ENCODE measurements at regions not wholly inside any gene's neighbourhood (a gene's known extent, or its start where the extent isn't known, plus 50 kb on each side); places are given as distances from the start of the nearest gene placed in this dataset.

DNA sequence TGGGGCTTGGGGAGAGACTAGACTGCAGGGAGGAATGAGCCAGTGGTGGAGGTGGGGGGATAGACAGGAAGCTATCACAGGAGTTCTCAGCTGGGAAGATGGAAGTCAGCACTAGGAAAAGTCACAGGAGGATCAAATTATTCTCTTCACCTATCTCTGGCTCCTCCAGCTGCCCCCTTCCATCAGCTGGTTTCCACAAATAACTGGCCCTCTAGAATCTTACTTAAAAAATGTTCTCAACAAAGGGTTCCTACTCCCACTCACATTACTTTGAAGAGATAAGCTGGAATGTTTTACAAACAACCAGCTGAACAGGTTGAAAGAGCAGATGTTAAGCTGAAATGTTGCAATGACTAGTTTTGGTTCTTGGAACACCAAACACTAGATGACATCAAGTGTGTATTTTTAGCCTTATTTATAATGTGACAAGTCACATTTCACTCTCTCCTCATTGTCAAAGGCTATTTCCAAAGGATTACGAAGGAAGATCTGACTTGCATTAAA lies 102.7 kb upstream of the AADACL2 start:
- Histone ChIP-seq H3K27ac (ENCODE audit: low read depth, low read length, poor library complexity, severe bottlenecking) (no peak overlapping the region), H3K36me3 (ENCODE audit: insufficient read depth, low read length, poor library complexity, severe bottlenecking) (no peaks in the 10 kb centered on the region), H3K4me3 (ENCODE audit: low read depth, low read length, poor library complexity, severe bottlenecking) (no peak overlapping the region), H3K4me1 (ENCODE audit: insufficient read depth, low read length, poor library complexity, severe bottlenecking) (peaks cover 10% of the 10 kb centered on the region), H3K27me3 (replicated peaks; ENCODE audit: insufficient read depth, low read depth, low read length, poor library complexity) (no peaks in the 10 kb centered on the region), H3K9me3 (ENCODE audit: low read depth, low read length, poor library complexity, severe bottlenecking) (no peaks in the 10 kb centered on the region)
- intact Hi-C loops (cut with micrococcal nuclease; ENCODE audit: unreplicated experiment): no loop called here
- ChIA-PET POLR2A (ENCODE audit: low non-redundant PET) (no interaction called here), CTCF (no interaction called here)
- no TSS peak for BruUV-seq (replicated peaks)
- TF ChIP-seq, protein P1, sequence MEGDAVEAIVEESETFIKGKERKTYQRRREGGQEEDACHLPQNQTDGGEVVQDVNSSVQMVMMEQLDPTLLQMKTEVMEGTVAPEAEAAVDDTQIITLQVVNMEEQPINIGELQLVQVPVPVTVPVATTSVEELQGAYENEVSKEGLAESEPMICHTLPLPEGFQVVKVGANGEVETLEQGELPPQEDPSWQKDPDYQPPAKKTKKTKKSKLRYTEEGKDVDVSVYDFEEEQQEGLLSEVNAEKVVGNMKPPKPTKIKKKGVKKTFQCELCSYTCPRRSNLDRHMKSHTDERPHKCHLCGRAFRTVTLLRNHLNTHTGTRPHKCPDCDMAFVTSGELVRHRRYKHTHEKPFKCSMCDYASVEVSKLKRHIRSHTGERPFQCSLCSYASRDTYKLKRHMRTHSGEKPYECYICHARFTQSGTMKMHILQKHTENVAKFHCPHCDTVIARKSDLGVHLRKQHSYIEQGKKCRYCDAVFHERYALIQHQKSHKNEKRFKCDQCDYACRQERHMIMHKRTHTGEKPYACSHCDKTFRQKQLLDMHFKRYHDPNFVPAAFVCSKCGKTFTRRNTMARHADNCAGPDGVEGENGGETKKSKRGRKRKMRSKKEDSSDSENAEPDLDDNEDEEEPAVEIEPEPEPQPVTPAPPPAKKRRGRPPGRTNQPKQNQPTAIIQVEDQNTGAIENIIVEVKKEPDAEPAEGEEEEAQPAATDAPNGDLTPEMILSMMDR (conservative IDR thresholded peaks at IDR 0.05; ENCODE audit: low read depth, low read length): no peak
- TF ChIP-seq EZH2 (IDR thresholded peaks at IDR 0.05; ENCODE audit: borderline replicate concordance, low read depth, low read length, poor library complexity, severe bottlenecking): no peak
- DNase-seq (ENCODE audit: low spot score): peak; percentile 23

DNA sequence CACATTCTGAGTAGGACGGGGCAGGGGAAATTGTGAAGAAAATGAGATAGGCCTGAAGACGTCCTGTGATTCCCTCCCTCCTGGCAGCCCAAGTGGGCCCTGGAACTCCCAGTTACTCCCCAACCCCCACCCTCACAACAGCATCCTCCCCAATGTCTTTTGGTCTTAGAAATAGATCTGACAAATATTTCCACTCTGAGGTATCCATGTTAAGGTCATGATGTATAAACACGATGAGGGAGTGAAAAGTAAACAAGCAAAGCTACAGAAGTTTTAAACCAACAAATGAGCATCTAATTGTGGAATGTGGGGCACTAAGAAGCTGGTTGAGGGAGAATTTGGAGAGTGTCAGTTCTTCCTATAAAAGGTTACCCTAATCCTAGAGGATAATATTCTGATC lies 103.7 kb upstream of the AADACL2 start:
- ChIA-PET CTCF (no interaction called here), POLR2A (ENCODE audit: low non-redundant PET) (no interaction called here)
- Histone ChIP-seq H3K27ac (ENCODE audit: low read depth, low read length, poor library complexity, severe bottlenecking) (no peak overlapping the region), H3K4me3 (ENCODE audit: low read depth, low read length, poor library complexity, severe bottlenecking) (no peak overlapping the region), H3K27me3 (replicated peaks; ENCODE audit: insufficient read depth, low read depth, low read length, poor library complexity) (no peaks in the 10 kb centered on the region), H3K36me3 (ENCODE audit: insufficient read depth, low read length, poor library complexity, severe bottlenecking) (no peaks in the 10 kb centered on the region), H3K9me3 (ENCODE audit: low read depth, low read length, poor library complexity, severe bottlenecking) (no peaks in the 10 kb centered on the region), H3K4me1 (ENCODE audit: insufficient read depth, low read length, poor library complexity, severe bottlenecking) (peaks cover 10% of the 10 kb centered on the region)
- TF ChIP-seq, protein P1 (conservative IDR thresholded peaks at IDR 0.05; ENCODE audit: low read depth, low read length): no peak
- TF ChIP-seq EZH2 (IDR thresholded peaks at IDR 0.05; ENCODE audit: borderline replicate concordance, low read depth, low read length, poor library complexity, severe bottlenecking): no peak
- intact Hi-C loops (cut with micrococcal nuclease; ENCODE audit: unreplicated experiment): no loop called here
- DNase-seq (ENCODE audit: low spot score): no peak
- BruUV-seq (replicated peaks): no TSS peak

DNA sequence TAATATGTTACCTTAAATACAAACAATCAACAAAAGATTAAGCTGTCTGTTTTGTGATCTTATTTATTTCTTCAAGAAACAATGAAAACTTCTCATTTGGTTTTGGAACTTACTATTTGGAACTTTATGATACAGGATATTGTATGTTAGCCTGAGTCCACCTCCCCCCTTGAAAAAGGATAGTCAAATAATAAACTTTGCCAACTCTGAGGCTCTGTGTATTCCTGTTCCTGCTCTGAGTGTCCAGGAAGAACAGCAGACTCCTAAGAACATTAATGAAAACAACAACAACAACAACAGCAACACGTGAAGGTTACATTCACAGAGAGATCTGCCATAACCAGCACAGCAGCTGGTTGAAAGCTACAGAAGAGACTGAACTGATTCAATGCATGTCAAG lies 108.1 kb upstream of the AADACL2 start:
- intact Hi-C loops (cut with micrococcal nuclease; ENCODE audit: unreplicated experiment): no loop called here
- no TSS peak for BruUV-seq (replicated peaks)
- Histone ChIP-seq H3K9me3 (ENCODE audit: low read depth, low read length, poor library complexity, severe bottlenecking) (no peaks in the 10 kb centered on the region), H3K27ac (ENCODE audit: low read depth, low read length, poor library complexity, severe bottlenecking) (no peak overlapping the region), H3K4me1 (ENCODE audit: insufficient read depth, low read length, poor library complexity, severe bottlenecking) (peaks cover under 1% of the 10 kb centered on the region), H3K36me3 (ENCODE audit: insufficient read depth, low read length, poor library complexity, severe bottlenecking) (no peaks in the 10 kb centered on the region), H3K4me3 (ENCODE audit: low read depth, low read length, poor library complexity, severe bottlenecking) (no peak overlapping the region), H3K27me3 (replicated peaks; ENCODE audit: insufficient read depth, low read depth, low read length, poor library complexity) (no peaks in the 10 kb centered on the region)
- no peak for TF ChIP-seq EZH2 (IDR thresholded peaks at IDR 0.05; ENCODE audit: borderline replicate concordance, low read depth, low read length, poor library complexity, severe bottlenecking)
- TF ChIP-seq, protein P1 (conservative IDR thresholded peaks at IDR 0.05; ENCODE audit: low read depth, low read length): no peak
- no peak for DNase-seq (ENCODE audit: low spot score)
- CTCF ChIA-PET: no interaction called here
- POLR2A ChIA-PET (ENCODE audit: low non-redundant PET): no interaction called here
